Natural killer cell (primary cell): ENCODE measurements at regions not wholly inside any gene's neighbourhood (a gene's known extent, or its start where the extent isn't known, plus 50 kb on each side); places are given as distances from the start of the nearest gene placed in this dataset.

Experiments used
- ATAC-seq, 3 donors: fragments of 150-1000 bp in 2 of 3; fragments of 200-7000 bp in 1 of 3; cut with Tn5 transposase; 1 replicate in 1 of 3; 2 replicates in 2 of 3; pipeline ENCODE4 v1.10.0; 2021; ENCODE audit warnings: mild to moderate bottlenecking in 2 of 3, moderate library complexity in 2 of 3
- DNase-seq, 2 donors: peaks; one replicate each; pipeline versions ENCODE4 v3.0.0 to v3.0.0-alpha.2; 2013 to 2021; ENCODE audit warnings: mixed read lengths in 1 of 2
- H3K27ac ChIP-seq: one replicate; pipeline ENCODE4 v1.5.1; 2013; ENCODE audit warnings: mild to moderate bottlenecking, low read length
- H3K27me3 ChIP-seq: one replicate; pipeline ENCODE4 v1.6.1; 2013; ENCODE audit warnings: low read length; ENCODE audit not compliant: control insufficient read depth, insufficient read depth
- H3K36me3 ChIP-seq: one replicate; pipeline ENCODE4 v1.6.1; 2013; ENCODE audit warnings: low read length; ENCODE audit not compliant: control insufficient read depth, insufficient read depth
- H3K4me1 ChIP-seq: one replicate; pipeline ENCODE4 v1.6.1; 2013; ENCODE audit warnings: low read length; ENCODE audit not compliant: control insufficient read depth, insufficient read depth
- H3K4me3 ChIP-seq: one replicate; pipeline ENCODE4 v1.5.1; 2013; ENCODE audit warnings: low read length
- H3K9me3 ChIP-seq: one replicate; pipeline ENCODE4 v1.6.1; 2013; ENCODE audit warnings: low read length; ENCODE audit not compliant: control insufficient read depth, insufficient read depth
- H3K27ac Mint-ChIP-seq, 2 donors: one replicate each; pipeline ENCODE4 v1.8.0; 2022; ENCODE audit warnings: mild to moderate bottlenecking in 2 of 2, mixed read lengths in 2 of 2, moderate library complexity in 1 of 2
- H3K27me3 Mint-ChIP-seq, 2 donors: one replicate each; pipeline ENCODE4 v1.8.0; 2022; ENCODE audit warnings: low read depth in 2 of 2, mixed read lengths in 2 of 2
- H3K36me3 Mint-ChIP-seq: one replicate; pipeline ENCODE4 v1.8.0; 2022; ENCODE audit warnings: mixed read lengths
- H3K4me1 Mint-ChIP-seq, 2 donors: one replicate each; pipeline ENCODE4 v1.8.0; 2022; ENCODE audit warnings: mixed read lengths in 2 of 2
- H3K4me3 Mint-ChIP-seq: one replicate; pipeline ENCODE4 v1.8.0; 2022; ENCODE audit warnings: mild to moderate bottlenecking, moderate library complexity, mixed read lengths
- H3K9me3 Mint-ChIP-seq, 2 donors: one replicate each; pipeline ENCODE4 v1.8.0; 2022; ENCODE audit warnings: mixed read lengths in 2 of 2
- CTCF ChIP-seq: fragments of 200-600 bp; IDR thresholded peaks from one replicate; pipeline ENCODE4 v1.8.0; 2022; ENCODE audit warnings: antibody characterized with exemption
- WGBS: methylation state at CpG from one replicate; pipeline ENCODE4 v1.1.7; 2013; ENCODE audit warnings: missing lambda C conversion rate; ENCODE audit not compliant: insufficient coverage; 5-methylcytosine and 5-hydroxymethylcytosine counted together
- intact Hi-C: fragments of 100-400 bp; cut with micrococcal nuclease; formaldehyde crosslinking; loops from one replicate; pipeline ENCODE4 v1.14.2; 2022

GRCh38 chr11:11171285-11171684, 181.8 kb downstream of the CSNK2A3 start:
- H3K4me1 ChIP-seq: peaks cover 12% of the 10 kb centered on the region
- H3K4me3 ChIP-seq: no peak overlapping the region
- 94% methylated on average over 3 of the region's 3 CpGs for WGBS
- no peaks in the 10 kb centered on the region for H3K36me3 ChIP-seq
- Mint-ChIP-seq H3K4me3 (no peak overlapping the region), H3K4me1 (peaks cover 17 to 21% of the 10 kb centered on the region in 2 donors), H3K27ac (peak overlapping the region in 1 of 2 donors; percentile 80), H3K9me3 (no peaks in the 10 kb centered on the region), H3K36me3 (no peaks in the 10 kb centered on the region), H3K27me3 (peaks cover 29 to 81% of the 10 kb centered on the region in 2 donors)
- ATAC-seq: no peak
- peaks cover 6% of the 10 kb centered on the region for H3K27me3 ChIP-seq
- intact Hi-C loops: no loop called here
- H3K9me3 ChIP-seq: no peaks in the 10 kb centered on the region
- TF ChIP-seq CTCF: no peak
- H3K27ac ChIP-seq: no peak overlapping the region
- DNase-seq: no peak

GRCh38 chr11:11170352-11171084, 182.5 kb downstream of the CSNK2A3 start:
- no peak for ATAC-seq
- WGBS: 89% methylated on average over 2 of the region's 2 CpGs
- peaks cover 17 to 21% of the 10 kb centered on the region in 2 donors for H3K4me1 Mint-ChIP-seq
- Histone ChIP-seq H3K4me3 (no peak overlapping the region), H3K27me3 (peaks cover 4% of the 10 kb centered on the region), H3K4me1 (peaks cover 12% of the 10 kb centered on the region), H3K27ac (no peak overlapping the region), H3K36me3 (no peaks in the 10 kb centered on the region), H3K9me3 (no peaks in the 10 kb centered on the region)
- peaks cover 25 to 75% of the 10 kb centered on the region in 2 donors for H3K27me3 Mint-ChIP-seq
- DNase-seq: no peak
- H3K4me3 Mint-ChIP-seq: no peak overlapping the region
- H3K27ac Mint-ChIP-seq: no peak overlapping the region
- no peaks in the 10 kb centered on the region for H3K9me3 Mint-ChIP-seq
- no peak for TF ChIP-seq CTCF
- no peaks in the 10 kb centered on the region for H3K36me3 Mint-ChIP-seq
- intact Hi-C loops: no loop called here

- Mint-ChIP-seq H3K9me3 (no peaks in the 10 kb centered on the region), H3K27me3 (peaks cover 25 to 69% of the 10 kb centered on the region in 2 donors), H3K4me1 (peaks cover 17 to 21% of the 10 kb centered on the region in 2 donors), H3K36me3 (no peaks in the 10 kb centered on the region), H3K27ac (no peak overlapping the region), H3K4me3 (no peak overlapping the region)
- Histone ChIP-seq H3K9me3 (no peaks in the 10 kb centered on the region), H3K27ac (no peak overlapping the region), H3K4me1 (peaks cover 12% of the 10 kb centered on the region), H3K4me3 (no peak overlapping the region), H3K36me3 (no peaks in the 10 kb centered on the region), H3K27me3 (peaks cover 3% of the 10 kb centered on the region)
- DNase-seq (no peak), ATAC-seq (no peak)
- WGBS: 85% methylated on average over 4 of the region's 4 CpGs
- no peak for TF ChIP-seq CTCF
- intact Hi-C loops: no loop called here
Measured at GRCh38 chr11:11169715-11170351, 183.2 kb downstream of the CSNK2A3 start.
